GM19023 (cell line): ENCODE measurements at regions not wholly inside any gene's neighbourhood (a gene's known extent, or its start where the extent isn't known, plus 50 kb on each side); places are given as distances from the start of the nearest gene placed in this dataset.
"Not testable (repeated sequence)": the region's sequence is repeated elsewhere in the genome, so short reads cannot be mapped to it uniquely, and the experiment has no call there.

ENCODE experiments used
- ATAC-seq: cut with Tn5 transposase; IDR thresholded peaks from one replicate; pipeline ENCODE4 v1.9.1; 2021; ENCODE audit warnings: mild to moderate bottlenecking, moderate library complexity; ENCODE audit not compliant: unreplicated experiment

DNA sequence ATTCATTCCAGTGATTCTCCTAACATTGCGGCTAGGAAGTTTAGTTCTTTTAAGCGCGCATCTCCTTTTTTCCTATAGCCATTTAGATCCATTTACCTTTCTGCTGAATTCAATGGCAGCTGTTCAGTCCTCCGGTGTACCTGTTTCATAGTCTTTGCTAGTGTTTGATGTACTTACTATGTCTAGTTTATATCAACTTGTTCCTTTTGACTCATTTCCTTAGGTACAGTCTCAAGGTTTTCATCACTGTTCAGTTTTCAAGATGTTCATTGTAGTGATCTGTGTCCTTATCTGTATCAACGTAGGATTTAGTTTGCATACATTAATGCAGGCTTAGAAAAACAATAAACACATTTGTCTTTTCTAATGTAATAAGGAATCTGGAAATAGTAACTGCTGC is 59.0 kb upstream of the MBNL1 start:
- ATAC-seq: no peak

DNA sequence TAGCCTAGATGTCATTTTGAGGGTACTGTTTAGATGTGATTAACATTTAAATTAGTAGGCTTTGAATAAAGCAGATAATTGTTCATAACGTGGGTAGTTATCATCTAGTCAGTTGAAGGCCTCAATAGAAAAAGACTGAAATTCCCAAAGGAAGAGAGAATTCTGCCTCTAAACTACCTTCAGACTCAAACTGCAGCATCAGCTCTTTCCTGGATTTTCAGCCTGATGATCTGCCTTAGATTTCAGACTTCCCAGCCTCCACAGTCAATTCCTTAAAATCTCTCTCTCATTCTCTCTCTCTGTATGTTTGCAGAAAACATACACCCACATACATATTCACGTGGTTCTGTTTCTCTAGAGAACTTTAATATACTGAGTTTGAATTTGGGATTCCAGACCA is 58.0 kb upstream of the MBNL1 start:
- no peak for ATAC-seq

- no peak for ATAC-seq
Observed at GRCh38 chr3:152211655-152212054, 57.1 kb upstream of the MBNL1 start.

GRCh38 chr3:152213203-152213602 is 55.5 kb upstream of the MBNL1 start:
- ATAC-seq: no peak

- no peak for ATAC-seq
Observed at GRCh38 chr3:152213938-152214337, 54.8 kb upstream of the MBNL1 start.

- ATAC-seq: not testable (repeated sequence)
Observed at GRCh38 chr3:152216960-152217865, 51.5 kb upstream of the MBNL1 start.

- ATAC-seq: no peak
Observed at GRCh38 chr3:152218602-152219001, 50.1 kb upstream of the MBNL1 start.
